HS-27A (cell line): ENCODE measurements at regions not wholly inside any gene's neighbourhood (a gene's known extent, or its start where the extent isn't known, plus 50 kb on each side); places are given as distances from the start of the nearest gene placed in this dataset.
"Not testable (repeated sequence)": the region's sequence is repeated elsewhere in the genome, so short reads cannot be mapped to it uniquely, and the experiment has no call there.

ENCODE experiments used
- DNase-seq: peaks from one replicate; pipeline ENCODE4 v3.0.0-alpha.2; 2012; ENCODE audit warnings: low read depth, missing footprints

GRCh38 chr2:164024396-164024795 is 288.6 kb upstream of the FIGN start:
- no peak for DNase-seq

- no peak for DNase-seq
Measured at GRCh38 chr2:164023896-164024295, 288.1 kb upstream of the FIGN start.

- no peak for DNase-seq
Measured at GRCh38 chr2:164015328-164016123, 279.7 kb upstream of the FIGN start.

GRCh38 chr2:164014791-164015190 is 279.0 kb upstream of the FIGN start:
- DNase-seq, result no peak

- DNase-seq, result no peak
Measured at GRCh38 chr2:164014068-164014731, 278.4 kb upstream of the FIGN start.

GRCh38 chr2:164012581-164012980 is 276.8 kb upstream of the FIGN start:
- no peak for DNase-seq

- DNase-seq, result no peak
Measured at GRCh38 chr2:164009756-164010337, 274.0 kb upstream of the FIGN start.

GRCh38 chr2:164008752-164009151 is 272.9 kb upstream of the FIGN start:
- no peak for DNase-seq

- no peak for DNase-seq
Measured at GRCh38 chr2:164006704-164007103, 270.9 kb upstream of the FIGN start.

- DNase-seq, result peak; percentile 57
Measured at GRCh38 chr2:164000176-164000575, 264.4 kb upstream of the FIGN start.

GRCh38 chr2:163997466-163997865 is 261.7 kb upstream of the FIGN start:
- DNase-seq, result no peak

- DNase-seq, result no peak
Measured at GRCh38 chr2:163990541-163990940, 254.7 kb upstream of the FIGN start.

GRCh38 chr2:163990101-163990500 is 254.3 kb upstream of the FIGN start:
- no peak for DNase-seq

GRCh38 chr2:163987175-163987940 is 251.6 kb upstream of the FIGN start:
- no peak for DNase-seq

GRCh38 chr2:163984986-163985385 is 249.2 kb upstream of the FIGN start:
- DNase-seq, result no peak

GRCh38 chr2:163983911-163984310 is 248.1 kb upstream of the FIGN start:
- DNase-seq, result no peak

GRCh38 chr2:163982938-163983337 is 247.1 kb upstream of the FIGN start:
- no peak for DNase-seq

- DNase-seq, result no peak
Measured at GRCh38 chr2:163974766-163975165, 239.0 kb upstream of the FIGN start.

GRCh38 chr2:163970058-163970813 is 234.4 kb upstream of the FIGN start:
- no peak for DNase-seq

GRCh38 chr2:163964278-163964677 is 228.5 kb upstream of the FIGN start:
- not testable (repeated sequence) for DNase-seq

- DNase-seq, result no peak
Measured at GRCh38 chr2:163953390-163953907, 217.6 kb upstream of the FIGN start.
